KMS-11 (cell line): ENCODE measurements at regions not wholly inside any gene's neighbourhood (a gene's known extent, or its start where the extent isn't known, plus 50 kb on each side); places are given as distances from the start of the nearest gene placed in this dataset.
"Not testable (repeated sequence)": the region's sequence is repeated elsewhere in the genome, so short reads cannot be mapped to it uniquely, and the experiment has no call there.

Experiments used
- H2AFZ ChIP-seq: fragments of 200-600 bp; sonication (generic); 2 replicates; pipeline ENCODE4 v1.6.1; 2016; ENCODE audit warnings: antibody characterized with exemption, mixed run types, low read depth
- H3K27ac ChIP-seq: fragments of 200-600 bp; sonication (generic); 2 replicates; pipeline ENCODE4 v1.6.1; 2016; ENCODE audit warnings: mild to moderate bottlenecking, mixed run types
- H3K27me3 ChIP-seq: fragments of 200-600 bp; sonication (generic); 2 replicates; pipeline ENCODE4 v1.6.1; 2017; ENCODE audit warnings: mild to moderate bottlenecking, low read depth, mixed run types, moderate library complexity; ENCODE audit not compliant: insufficient read depth
- H3K36me3 ChIP-seq: fragments of 200-600 bp; sonication (generic); 2 replicates; pipeline ENCODE4 v1.6.1; 2017; ENCODE audit warnings: mild to moderate bottlenecking, mixed run types; ENCODE audit not compliant: insufficient read depth
- H3K4me1 ChIP-seq: fragments of 200-600 bp; sonication (generic); 2 replicates; pipeline ENCODE4 v1.6.1; 2016; ENCODE audit warnings: mild to moderate bottlenecking, low read depth, mixed run types; ENCODE audit not compliant: poor library complexity, severe bottlenecking
- H3K4me2 ChIP-seq: fragments of 200-600 bp; sonication (generic); 2 replicates; pipeline ENCODE4 v1.7.0; 2016; ENCODE audit warnings: mild to moderate bottlenecking, mixed run types
- H3K4me3 ChIP-seq: fragments of 200-600 bp; sonication (generic); IDR thresholded peaks from 2 replicates; pipeline ENCODE4 v1.6.1; 2017; ENCODE audit warnings: low read depth, low read length, mixed read lengths; ENCODE audit not compliant: insufficient read depth
- H3K79me2 ChIP-seq: fragments of 200-600 bp; sonication (generic); 2 replicates; pipeline ENCODE4 v1.6.1; 2016; ENCODE audit warnings: low read depth, mixed run types; ENCODE audit not compliant: insufficient read depth
- H3K9ac ChIP-seq: fragments of 200-600 bp; sonication (generic); 2 replicates; pipeline ENCODE4 v1.6.1; 2016; ENCODE audit warnings: mild to moderate bottlenecking, mixed run types
- H4K20me1 ChIP-seq: fragments of 200-600 bp; sonication (generic); 2 replicates; pipeline ENCODE4 v1.6.1; 2016; ENCODE audit warnings: mild to moderate bottlenecking, mixed run types; ENCODE audit not compliant: insufficient read depth
- TF ChIP-seq, protein P1 (sequence below): fragments of 200-600 bp; sonication (generic); conservative IDR thresholded peaks from 2 replicates; pipeline ENCODE4 v1.6.1; 2017; ENCODE audit warnings: low read depth, mild to moderate bottlenecking, antibody characterized with exemption, low read length, moderate library complexity, mixed read lengths

DNA sequence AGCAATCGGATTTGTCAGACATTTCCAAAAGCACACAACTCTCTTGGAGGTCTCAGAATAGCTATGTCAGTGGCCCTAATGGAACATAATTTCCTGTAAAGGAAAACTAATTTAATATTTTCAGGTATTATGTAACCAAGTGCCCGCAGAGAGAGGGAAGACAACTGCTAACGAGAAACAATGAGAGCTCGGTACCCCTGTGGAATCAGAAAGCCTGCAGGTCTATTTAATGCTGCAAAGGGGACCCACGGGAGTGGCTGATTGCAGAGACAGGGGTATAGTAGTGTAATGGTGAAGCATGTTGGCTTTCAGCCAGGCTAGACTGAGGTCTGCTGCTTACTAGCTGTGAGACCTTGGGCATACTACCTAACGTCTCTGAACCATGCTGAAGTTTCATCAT lies 508.1 kb upstream of the BRINP1 start:
- H3K4me1 ChIP-seq = no peaks in the 10 kb centered on the region
- no peak overlapping the region for H3K27ac ChIP-seq
- H4K20me1 ChIP-seq = no peaks in the 10 kb centered on the region
- no peaks in the 10 kb centered on the region for H3K27me3 ChIP-seq
- no peak overlapping the region for H2AFZ ChIP-seq
- no peaks in the 10 kb centered on the region for H3K79me2 ChIP-seq
- H3K9ac ChIP-seq = no peak overlapping the region
- no peak overlapping the region for H3K4me2 ChIP-seq
- H3K4me3 ChIP-seq = no peak overlapping the region
- TF ChIP-seq, protein P1, sequence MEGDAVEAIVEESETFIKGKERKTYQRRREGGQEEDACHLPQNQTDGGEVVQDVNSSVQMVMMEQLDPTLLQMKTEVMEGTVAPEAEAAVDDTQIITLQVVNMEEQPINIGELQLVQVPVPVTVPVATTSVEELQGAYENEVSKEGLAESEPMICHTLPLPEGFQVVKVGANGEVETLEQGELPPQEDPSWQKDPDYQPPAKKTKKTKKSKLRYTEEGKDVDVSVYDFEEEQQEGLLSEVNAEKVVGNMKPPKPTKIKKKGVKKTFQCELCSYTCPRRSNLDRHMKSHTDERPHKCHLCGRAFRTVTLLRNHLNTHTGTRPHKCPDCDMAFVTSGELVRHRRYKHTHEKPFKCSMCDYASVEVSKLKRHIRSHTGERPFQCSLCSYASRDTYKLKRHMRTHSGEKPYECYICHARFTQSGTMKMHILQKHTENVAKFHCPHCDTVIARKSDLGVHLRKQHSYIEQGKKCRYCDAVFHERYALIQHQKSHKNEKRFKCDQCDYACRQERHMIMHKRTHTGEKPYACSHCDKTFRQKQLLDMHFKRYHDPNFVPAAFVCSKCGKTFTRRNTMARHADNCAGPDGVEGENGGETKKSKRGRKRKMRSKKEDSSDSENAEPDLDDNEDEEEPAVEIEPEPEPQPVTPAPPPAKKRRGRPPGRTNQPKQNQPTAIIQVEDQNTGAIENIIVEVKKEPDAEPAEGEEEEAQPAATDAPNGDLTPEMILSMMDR = no peak
- H3K36me3 ChIP-seq = no peaks in the 10 kb centered on the region

DNA sequence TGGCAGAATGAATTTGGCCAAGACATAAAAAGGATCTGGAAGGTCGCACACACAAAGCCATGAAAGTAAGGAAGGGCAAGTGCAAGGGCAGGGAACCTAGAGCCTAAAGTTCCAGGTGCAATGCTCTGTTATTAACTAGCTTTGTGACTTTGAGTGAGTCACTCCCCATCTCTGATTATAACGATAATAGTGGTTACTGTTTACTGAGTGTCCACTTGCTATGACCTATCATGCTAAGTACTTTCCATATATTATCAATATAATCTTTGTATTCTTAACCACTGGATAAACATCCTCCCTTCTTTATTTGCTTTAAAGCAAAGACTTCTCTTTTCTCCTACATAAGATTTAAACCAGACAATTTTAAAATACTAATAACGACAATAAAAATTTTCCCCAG lies 504.6 kb upstream of the BRINP1 start:
- Histone ChIP-seq H3K79me2 (no peaks in the 10 kb centered on the region), H4K20me1 (no peaks in the 10 kb centered on the region), H3K4me2 (no peak overlapping the region), H3K36me3 (no peaks in the 10 kb centered on the region), H2AFZ (no peak overlapping the region), H3K27me3 (no peaks in the 10 kb centered on the region), H3K27ac (no peak overlapping the region), H3K9ac (no peak overlapping the region), H3K4me1 (no peaks in the 10 kb centered on the region), H3K4me3 (no peak overlapping the region)
- TF ChIP-seq, protein P1 = no peak

DNA sequence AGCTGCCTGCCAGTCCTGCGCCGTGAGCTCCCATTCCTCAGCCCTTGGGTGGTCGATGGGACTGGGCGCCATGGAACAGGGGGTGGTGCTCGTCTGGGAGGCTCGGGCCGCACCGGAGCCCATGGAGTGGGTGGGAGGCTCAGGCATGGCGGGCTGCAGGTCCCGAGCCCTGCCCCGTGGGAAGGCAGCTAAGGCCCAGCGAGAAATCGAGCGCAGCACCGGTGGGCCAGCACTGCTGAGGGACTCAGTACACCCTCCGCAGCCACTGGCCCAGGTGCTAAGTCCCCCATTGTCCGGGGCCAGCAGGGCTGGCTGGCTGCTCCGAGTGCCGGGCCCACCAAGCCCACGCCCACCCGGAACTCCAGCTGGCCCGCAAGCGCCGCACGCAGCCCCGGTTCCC lies 501.0 kb upstream of the BRINP1 start:
- H3K4me3 ChIP-seq, H3K9ac ChIP-seq, H3K79me2 ChIP-seq, H4K20me1 ChIP-seq, H3K4me1 ChIP-seq, H2AFZ ChIP-seq, H3K4me2 ChIP-seq, H3K27ac ChIP-seq, H3K27me3 ChIP-seq, H3K36me3 ChIP-seq: not testable (repeated sequence)

DNA sequence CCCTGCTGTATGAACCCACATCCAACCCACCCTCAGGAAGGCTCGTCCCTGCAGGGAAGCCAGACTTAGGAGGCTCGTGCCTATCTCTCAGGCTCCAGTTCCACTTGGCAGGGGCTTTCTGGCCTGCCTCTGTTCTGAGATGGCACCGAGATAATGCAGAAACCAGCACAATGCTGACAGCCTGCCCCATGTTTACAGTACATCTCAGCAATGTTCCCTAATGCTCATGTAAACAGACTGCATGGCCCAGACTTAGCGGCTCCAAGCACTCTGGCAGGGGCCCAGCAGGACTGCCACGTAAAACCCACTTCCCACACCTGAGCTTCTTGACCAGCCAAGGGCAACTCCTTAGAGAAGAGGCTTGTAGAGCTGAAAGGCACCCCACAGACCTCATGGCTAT lies 499.5 kb upstream of the BRINP1 start:
- TF ChIP-seq, protein P1 = no peak
- Histone ChIP-seq H3K4me1 (no peaks in the 10 kb centered on the region), H3K36me3 (no peaks in the 10 kb centered on the region), H3K27me3 (no peaks in the 10 kb centered on the region), H3K27ac (no peak overlapping the region), H3K4me2 (no peak overlapping the region), H2AFZ (no peak overlapping the region), H4K20me1 (no peaks in the 10 kb centered on the region), H3K9ac (no peak overlapping the region), H3K79me2 (no peaks in the 10 kb centered on the region), H3K4me3 (no peak overlapping the region)

DNA sequence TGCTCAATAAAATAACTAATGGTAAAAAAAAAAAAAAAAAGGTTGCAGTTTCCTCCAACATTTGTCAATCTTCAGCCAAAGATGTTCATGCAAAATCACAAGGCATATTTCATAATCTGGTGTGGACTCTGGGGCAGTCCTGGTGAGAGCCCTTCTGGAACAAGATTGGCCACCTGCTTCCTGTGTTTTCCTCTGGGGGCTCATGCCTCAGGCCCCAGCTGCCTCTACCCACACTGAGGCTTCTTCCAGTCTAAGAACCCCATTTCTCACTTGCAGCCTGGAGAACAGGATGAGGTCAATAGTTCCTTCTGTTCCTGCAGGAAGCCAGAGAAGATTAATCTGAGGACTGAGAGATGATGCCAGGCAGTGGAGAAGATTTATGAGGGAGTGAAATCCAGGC lies 492.6 kb upstream of the BRINP1 start:
- no peak overlapping the region for H3K4me3 ChIP-seq
- no peaks in the 10 kb centered on the region for H3K36me3 ChIP-seq

More for the DNA sequence above, 492.6 kb upstream of the BRINP1 start:
- no peaks in the 10 kb centered on the region for H4K20me1 ChIP-seq
- no peak overlapping the region for H3K4me2 ChIP-seq
- H3K79me2 ChIP-seq = no peaks in the 10 kb centered on the region
- no peaks in the 10 kb centered on the region for H3K4me1 ChIP-seq
- H2AFZ ChIP-seq = no peak overlapping the region
- no peak overlapping the region for H3K27ac ChIP-seq
- H3K9ac ChIP-seq = no peak overlapping the region
- no peaks in the 10 kb centered on the region for H3K27me3 ChIP-seq
- TF ChIP-seq, protein P1 = no peak
